ENCODE measurements at regions not wholly inside any gene's neighbourhood (a gene's known extent, or its start where the extent isn't known, plus 50 kb on each side); places are given as distances from the start of the nearest gene placed in this dataset.

- no peak for DNase-seq (ENCODE audit: low read depth in 4 of 4, low spot score in 1 of 4)
Observed at GRCh38 chr17:72514891-72515290, 394.1 kb downstream of the SOX9 start.

- DNase-seq (ENCODE audit: low read depth in 4 of 4, low spot score in 1 of 4), result no peak
Observed at GRCh38 chr17:72515291-72516065, 394.7 kb downstream of the SOX9 start.

DNA sequence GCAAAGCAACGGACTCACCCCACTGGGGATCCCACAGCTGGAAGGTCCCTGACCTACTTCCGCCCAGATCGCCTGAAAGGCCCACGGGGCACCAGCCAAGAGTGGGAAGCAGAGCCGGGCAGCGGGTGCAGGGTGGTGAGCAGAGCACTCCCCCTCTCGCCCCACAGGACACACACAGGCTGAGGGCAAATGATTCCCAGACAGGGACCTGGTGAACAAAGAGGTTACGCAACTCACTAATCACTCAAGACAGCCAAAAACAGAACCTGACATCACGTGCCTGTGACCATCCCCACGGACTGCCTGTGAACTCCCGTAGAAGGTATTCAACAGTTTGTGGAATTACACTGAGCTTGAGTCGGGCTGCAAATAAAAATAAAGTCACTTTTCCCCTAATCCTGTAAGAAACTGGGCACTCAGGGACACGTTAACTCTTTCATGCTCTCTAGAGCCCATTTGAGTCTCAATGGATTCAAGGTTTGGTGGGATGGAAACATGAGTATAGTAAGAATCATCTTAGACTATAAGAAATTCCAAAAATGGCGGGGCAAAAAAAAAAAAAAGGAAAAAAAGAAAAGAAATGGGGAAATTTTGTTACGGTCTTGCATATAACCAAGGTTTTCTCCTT, 396.1 kb downstream of the SOX9 start:
- DNase-seq (ENCODE audit: low read depth in 4 of 4, low spot score in 1 of 4), result no peak

- DNase-seq (ENCODE audit: low read depth in 4 of 4, low spot score in 1 of 4), result no peak
Observed at GRCh38 chr17:72517413-72518158, 396.8 kb downstream of the SOX9 start.

DNA sequence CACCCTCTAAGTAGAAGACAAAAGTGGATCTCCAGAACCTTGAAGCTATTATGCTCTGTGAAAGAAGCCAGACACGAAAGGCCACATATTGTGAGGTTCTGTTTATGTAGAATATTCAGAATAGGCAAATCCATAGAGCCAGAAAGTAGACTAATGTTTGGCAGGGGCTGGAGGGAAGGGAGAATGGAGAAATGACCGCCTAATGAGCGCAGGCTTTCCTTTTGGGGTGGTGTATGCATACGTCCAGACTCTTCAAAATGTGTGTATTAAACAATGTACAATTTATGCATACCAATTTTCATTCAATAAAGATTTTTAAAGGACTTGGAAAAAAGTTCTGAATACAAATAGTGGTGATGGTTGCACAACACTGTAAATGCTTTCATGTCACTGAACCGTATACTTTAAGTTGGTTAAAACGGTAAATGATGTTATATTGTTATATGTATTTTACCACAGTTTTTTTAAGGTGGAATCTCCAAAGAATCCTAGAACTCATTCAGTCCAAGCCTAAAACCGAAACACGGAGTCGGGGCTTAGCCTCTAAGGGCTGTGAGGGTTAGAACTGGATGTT, 397.4 kb downstream of the SOX9 start:
- no peak for DNase-seq (ENCODE audit: low read depth in 4 of 4, low spot score in 1 of 4)

GRCh38 chr17:72518753-72519597, 398.2 kb downstream of the SOX9 start:
- DNase-seq (ENCODE audit: low read depth in 4 of 4, low spot score in 1 of 4), result no peak

- no peak for DNase-seq (ENCODE audit: low read depth in 4 of 4, low spot score in 1 of 4)
Observed at GRCh38 chr17:72519598-72519936, 398.7 kb downstream of the SOX9 start.

DNA sequence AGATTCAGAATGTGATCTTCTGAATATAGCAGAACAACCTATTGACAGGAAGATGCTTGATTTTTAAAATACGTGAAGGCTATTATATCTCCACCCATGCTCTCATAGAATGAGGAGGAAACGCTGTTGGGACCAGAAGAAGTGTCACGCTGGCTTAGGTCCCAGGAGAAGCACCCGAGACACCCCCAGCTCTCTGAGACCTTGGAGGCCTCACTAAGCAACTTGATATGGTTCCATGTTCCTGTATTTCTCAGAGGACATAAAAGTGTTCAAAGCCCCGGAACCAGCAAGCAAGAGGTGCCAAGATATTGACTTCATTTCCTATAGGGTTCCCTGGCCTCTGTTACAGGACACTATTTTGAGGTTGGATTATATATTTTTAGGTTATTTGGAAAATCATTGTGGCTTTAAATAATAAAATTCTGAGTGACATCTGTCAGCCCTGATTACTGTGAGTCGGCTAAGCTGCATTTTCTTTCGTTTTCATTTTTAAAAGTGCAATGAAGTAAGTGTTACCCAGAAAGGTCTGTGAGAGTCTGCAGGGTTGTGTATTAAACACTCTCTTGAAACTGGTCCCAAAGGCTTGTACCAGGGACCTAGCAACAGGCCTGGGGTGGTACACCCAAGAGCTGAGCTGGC, 400.0 kb downstream of the SOX9 start:
- DNase-seq (ENCODE audit: low read depth in 4 of 4, low spot score in 1 of 4), result no peak

DNA sequence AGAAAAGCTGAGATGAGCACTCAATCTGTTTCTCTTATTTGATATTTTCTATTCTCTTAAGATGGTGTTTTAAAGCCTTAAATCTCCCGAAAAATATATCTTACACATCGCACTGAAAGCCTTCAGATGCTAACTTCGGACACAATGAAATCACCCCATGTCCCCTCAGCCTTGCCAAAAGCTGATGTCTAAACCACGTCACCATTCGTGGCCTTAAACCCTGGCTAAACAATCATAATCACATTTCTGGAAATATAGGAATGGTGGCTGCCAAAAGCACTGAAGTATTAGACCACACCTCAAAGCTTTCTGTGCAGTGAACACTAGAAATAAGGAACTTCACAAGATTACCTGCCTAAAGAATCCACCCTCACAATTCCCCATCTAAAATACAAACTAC, 402.7 kb downstream of the SOX9 start:
- DNase-seq (ENCODE audit: low read depth in 4 of 4, low spot score in 1 of 4), result no peak

GRCh38 chr17:72525225-72526015, 404.6 kb downstream of the SOX9 start:
- no peak for DNase-seq (ENCODE audit: low read depth in 4 of 4, low spot score in 1 of 4)

GRCh38 chr17:72526769-72527168, 405.9 kb downstream of the SOX9 start:
- no peak for DNase-seq (ENCODE audit: low read depth in 4 of 4, low spot score in 1 of 4)

- no peak for DNase-seq (ENCODE audit: low read depth in 4 of 4, low spot score in 1 of 4)
Observed at GRCh38 chr17:72527789-72528188, 407.0 kb downstream of the SOX9 start.

DNA sequence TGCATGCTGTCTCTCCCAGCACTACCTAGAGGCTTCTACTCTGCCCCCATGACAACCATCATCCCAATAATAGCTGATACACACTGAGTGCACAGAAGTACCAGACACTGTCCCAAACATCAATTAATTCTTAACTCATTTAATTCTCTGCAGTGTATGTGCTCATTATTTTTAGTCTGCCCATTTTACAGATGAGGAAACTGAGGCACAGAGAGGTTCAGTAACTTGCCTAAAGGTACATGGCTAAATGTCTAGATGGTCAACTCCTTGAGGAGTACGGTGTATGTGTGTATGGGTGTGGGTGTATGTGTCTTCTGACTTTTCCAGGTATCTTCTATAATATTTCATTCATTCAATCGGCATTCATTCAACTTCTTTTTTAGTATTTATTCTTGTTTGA, 407.9 kb downstream of the SOX9 start:
- no peak for DNase-seq (ENCODE audit: low read depth in 4 of 4, low spot score in 1 of 4)

DNA sequence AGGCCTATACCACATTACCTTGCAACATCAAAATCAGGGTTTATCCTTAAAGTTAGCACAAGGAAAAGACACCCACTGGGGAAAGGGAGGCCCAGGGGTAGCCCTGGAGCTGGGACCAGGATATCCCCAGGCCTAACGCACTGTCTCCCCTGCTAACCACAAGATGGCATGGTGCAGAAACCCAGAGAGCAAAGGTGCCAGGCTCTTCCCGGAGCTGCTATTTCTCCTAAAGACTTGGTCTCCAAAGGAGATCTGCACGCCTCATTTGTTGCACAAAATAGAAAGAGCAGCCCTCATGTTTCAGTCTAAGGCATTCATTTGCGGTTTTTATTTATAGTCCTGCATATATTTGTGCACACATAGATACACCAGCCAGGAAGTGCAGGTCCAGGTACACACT, 408.6 kb downstream of the SOX9 start:
- DNase-seq (ENCODE audit: low read depth in 4 of 4, low spot score in 1 of 4), result no peak

DNA sequence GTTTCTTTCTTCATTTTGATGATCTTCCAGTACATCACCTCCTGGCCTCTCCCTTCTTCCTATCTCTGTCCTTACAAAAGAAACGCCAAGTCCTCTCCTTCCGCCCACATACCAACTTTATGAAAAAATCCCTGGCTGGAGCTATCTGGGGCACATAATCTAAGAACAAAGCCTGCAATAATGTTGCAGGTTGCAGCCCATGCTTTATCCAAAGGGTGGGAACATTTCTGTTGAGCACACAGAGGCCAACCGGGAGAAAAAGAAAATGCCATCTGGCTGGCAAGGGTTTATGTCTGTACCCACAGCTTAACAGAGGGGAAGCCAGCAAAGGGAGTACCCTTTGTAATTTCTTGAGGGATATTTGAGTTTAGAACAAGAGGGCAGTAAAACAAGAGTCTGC, 409.6 kb downstream of the SOX9 start:
- no peak for DNase-seq (ENCODE audit: low read depth in 4 of 4, low spot score in 1 of 4)

- no peak for DNase-seq (ENCODE audit: low read depth in 4 of 4, low spot score in 1 of 4)
Observed at GRCh38 chr17:72531729-72532128, 410.9 kb downstream of the SOX9 start.

DNA sequence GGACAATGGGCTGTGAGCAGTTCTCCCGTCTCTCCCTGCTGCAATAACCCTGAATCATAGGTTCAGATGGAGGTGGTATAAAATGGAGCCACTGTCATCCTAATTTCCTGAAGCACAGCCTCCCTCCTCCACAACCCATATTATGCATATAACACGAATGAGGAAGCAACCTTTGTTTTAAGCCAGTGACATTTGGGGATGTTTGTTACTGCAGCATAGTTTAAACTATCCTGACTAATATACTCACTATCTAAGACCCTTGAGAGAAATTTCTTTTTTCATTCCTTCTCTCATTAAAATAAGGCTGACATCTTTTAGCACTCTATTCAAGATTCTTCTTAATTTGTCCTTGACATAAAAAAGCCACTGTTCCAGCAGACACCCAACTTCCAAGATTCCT, 413.4 kb downstream of the SOX9 start:
- DNase-seq (ENCODE audit: low read depth in 4 of 4, low spot score in 1 of 4), result no peak

- no peak for DNase-seq (ENCODE audit: low read depth in 4 of 4, low spot score in 1 of 4)
Observed at GRCh38 chr17:72534776-72535175, 414.0 kb downstream of the SOX9 start.

DNA sequence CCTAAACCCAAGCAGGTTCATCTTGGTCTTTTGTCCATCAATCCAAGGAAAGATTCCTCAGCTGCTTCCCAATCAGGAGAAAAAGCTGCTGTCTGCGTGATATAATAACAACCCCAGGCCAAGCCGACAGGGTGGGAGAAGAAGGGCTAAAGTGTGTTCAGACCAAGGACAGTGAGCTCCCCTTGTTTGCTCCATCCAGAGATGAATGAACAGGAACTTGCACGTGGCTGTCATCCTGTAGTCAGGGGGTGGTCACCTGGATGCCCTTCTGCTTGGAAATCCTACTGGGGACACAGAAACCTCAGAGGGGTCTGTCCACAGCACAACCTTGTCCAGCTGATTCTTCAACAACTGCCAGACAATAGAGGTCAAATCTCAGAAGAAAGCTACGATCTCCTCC, 414.5 kb downstream of the SOX9 start:
- DNase-seq (ENCODE audit: low read depth in 4 of 4, low spot score in 1 of 4), result no peak

DNA sequence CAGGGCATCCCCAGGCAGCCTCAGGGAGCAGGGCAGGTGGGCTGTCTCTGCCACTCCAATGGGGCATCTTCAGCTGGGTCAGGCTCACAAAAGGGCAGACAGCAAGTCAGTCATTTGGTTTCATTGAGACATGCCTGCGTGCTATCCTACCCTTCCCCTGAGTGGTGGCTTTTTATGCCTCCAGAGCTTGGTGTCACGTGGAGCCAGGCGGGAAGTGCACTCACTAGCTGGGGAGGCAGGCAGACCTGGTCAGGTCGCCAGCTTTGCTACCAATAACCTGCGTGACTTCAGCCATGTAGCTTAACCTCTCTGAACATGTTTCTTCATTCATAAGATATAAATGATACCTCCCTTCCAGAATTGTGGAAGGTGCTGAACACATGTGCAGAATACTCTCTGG, 415.0 kb downstream of the SOX9 start:
- no peak for DNase-seq (ENCODE audit: low read depth in 4 of 4, low spot score in 1 of 4)
